HCT116 (cell line): ENCODE measurements at regions not wholly inside any gene's neighbourhood (a gene's known extent, or its start where the extent isn't known, plus 50 kb on each side); places are given as distances from the start of the nearest gene placed in this dataset.

Experiments used
- ATAC-seq: fragments of 200-7000 bp; cut with Tn5 transposase; 2 replicates; pipeline ENCODE4 v1.9.1; 2020; ENCODE audit warnings: mild to moderate bottlenecking, moderate library complexity
- BruUV-seq: library from RNA; stranded (reverse); fragments of 400-500 nt; replicated peaks from 2 replicates; lab custom pipeline; 2021; lab: Mats Ljungman, UMichigan
- CTCF ChIA-PET: fragments of 300-600 bp; sonication (Branson Sonifier 250); formaldehyde crosslinking; loops from one replicate; lab custom pipeline; 2021; ENCODE audit warnings: antibody characterized with exemption; lab: Charles Lee
- POLR2A ChIA-PET: fragments of 300-600, 350-600 bp; sonication (Branson Sonifier 250); formaldehyde crosslinking; loops from one replicate; lab custom pipeline; 2021; ENCODE audit warnings: antibody characterized with exemption; lab: Charles Lee
- RAD21 ChIA-PET, 2 experiments: fragments of 300-600 bp; sonication (Branson Sonifier 250); formaldehyde crosslinking; loops; one replicate each; lab custom pipeline; 2023; ENCODE audit warnings: low total read pairs in 2 of 2; ENCODE audit not compliant: uncharacterized antibody in 2 of 2, unreplicated experiment in 2 of 2, low non-redundant PET in 1 of 2; lab: Charles Lee
- DNase-seq: peaks from one replicate; pipeline ENCODE4 v3.0.0-alpha.2; 2010; ENCODE audit warnings: low read depth, low spot score
- H2AFZ ChIP-seq: fragments of 200-600 bp; shearing (Covaris generic), sonication (generic); 2 replicates; pipeline ENCODE4 v1.6.1; 2017; ENCODE audit warnings: low read depth, mixed run types, mixed read lengths, antibody characterized with exemption, low read length; ENCODE audit not compliant: poor library complexity, severe bottlenecking
- H3K27ac ChIP-seq: 2 replicates; pipeline ENCODE4 v1.5.1; 2012; ENCODE audit warnings: low read depth, low read length
- H3K27me3 ChIP-seq: fragments of 200-600 bp; sonication (generic); 2 replicates; pipeline ENCODE4 v1.6.1; 2016; ENCODE audit warnings: mixed run types, low read length, mixed read lengths; ENCODE audit not compliant: insufficient read depth
- H3K36me3 ChIP-seq, 2 experiments: fragments of 200-500 bp in 1 of 2; fragments of 200-600 bp in 1 of 2; sonication (Bioruptor generic) in 1 of 2; sonication (generic) in 1 of 2; 2 replicates each; pipeline versions ENCODE4 v1.5.1 to v1.6.1; 2014 to 2016; ENCODE audit warnings: low read length in 2 of 2, inconsistent platforms in 1 of 2, mixed read lengths in 1 of 2, mixed run types in 1 of 2; ENCODE audit not compliant: insufficient read depth in 2 of 2, control insufficient read depth in 1 of 2
- H3K4me1 ChIP-seq, 2 experiments: fragments of 200-600 bp in 1 of 2; sonication (generic) in 1 of 2; 2 replicates each; pipeline versions ENCODE4 v1.5.1 to v1.6.1; 2012 to 2017; ENCODE audit warnings: low read length in 2 of 2, inconsistent platforms in 1 of 2, mild to moderate bottlenecking in 1 of 2, mixed read lengths in 1 of 2, mixed run types in 1 of 2, moderate library complexity in 1 of 2; ENCODE audit not compliant: insufficient read depth in 2 of 2, control insufficient read depth in 1 of 2
- H3K4me2 ChIP-seq: fragments of 200-600 bp; sonication (generic); 2 replicates; pipeline ENCODE4 v1.6.1; 2017; ENCODE audit warnings: mixed run types, low read length, mixed read lengths
- H3K4me3 ChIP-seq, 2 experiments: fragments of 200-600 bp in 1 of 2; sonication (generic) in 1 of 2; replicated peaks in 1 of 2; 2 replicates each; pipeline ENCODE4 v1.5.1; 2011 to 2016; ENCODE audit warnings: low read length in 2 of 2, control low read depth in 1 of 2, low read depth in 1 of 2, mild to moderate bottlenecking in 1 of 2, mixed read lengths in 1 of 2, mixed run types in 1 of 2
- H3K79me2 ChIP-seq: fragments of 200-600 bp; sonication (generic); 2 replicates; pipeline ENCODE4 v1.6.1; 2017; ENCODE audit warnings: mild to moderate bottlenecking, mixed run types, low read length, moderate library complexity, mixed read lengths; ENCODE audit not compliant: insufficient read depth
- H3K9ac ChIP-seq: fragments of 200-600 bp; sonication (generic); 2 replicates; pipeline ENCODE4 v1.6.1; 2016; ENCODE audit warnings: low read length, mixed read lengths
- H3K9me2 ChIP-seq: fragments of 200-600 bp; sonication (generic), shearing (Covaris generic); 2 replicates; pipeline ENCODE4 v1.6.1; 2017; ENCODE audit warnings: mixed run types, mild to moderate bottlenecking, moderate library complexity; ENCODE audit not compliant: insufficient read depth
- H3K9me3 ChIP-seq, 2 experiments: fragments of 200-500 bp in 1 of 2; fragments of 200-600 bp in 1 of 2; sonication (Bioruptor generic) in 1 of 2; sonication (generic) in 1 of 2; 2 replicates each; pipeline ENCODE4 v1.6.1; 2014 to 2017; ENCODE audit warnings: low read length in 2 of 2, mixed read lengths in 2 of 2, inconsistent platforms in 1 of 2, low read depth in 1 of 2, mild to moderate bottlenecking in 1 of 2, mixed run types in 1 of 2, moderate library complexity in 1 of 2; ENCODE audit not compliant: control insufficient read depth in 1 of 2, insufficient read depth in 1 of 2
- H4K20me1 ChIP-seq: fragments of 200-600 bp; sonication (generic), shearing (Covaris generic); 2 replicates; pipeline ENCODE4 v1.6.1; 2017; ENCODE audit warnings: mixed run types, mild to moderate bottlenecking, moderate library complexity; ENCODE audit not compliant: insufficient read depth
- ELF1 ChIP-seq: IDR thresholded peaks from 2 replicates; pipeline ENCODE4 v1.6.1; 2012; ENCODE audit warnings: low read depth, borderline replicate concordance
- EZH2phosphoT487 ChIP-seq: fragments of 200-600 bp; IDR thresholded peaks from 2 replicates; pipeline ENCODE4 v1.6.1; 2018; ENCODE audit warnings: antibody characterized with exemption, borderline replicate concordance
- POLR2A ChIP-seq: IDR thresholded peaks from 2 replicates; pipeline ENCODE4 v1.7.0; 2011; ENCODE audit warnings: borderline replicate concordance; ENCODE audit not compliant: insufficient read depth, insufficient read length; ENCODE audit errors: extremely low read depth
- SP1 ChIP-seq: IDR thresholded peaks from 2 replicates; pipeline ENCODE4 v1.6.1; 2012; ENCODE audit warnings: low read depth
- SRF ChIP-seq: IDR thresholded peaks from 2 replicates; pipeline ENCODE4 v1.6.1; 2012; ENCODE audit warnings: low read depth
- TCF7L2 ChIP-seq: IDR thresholded peaks from 2 replicates; pipeline ENCODE4 v1.7.0; 2011; ENCODE audit warnings: borderline replicate concordance, inconsistent platforms; ENCODE audit not compliant: insufficient read depth, insufficient read length; ENCODE audit errors: extremely low read depth
- ZBTB33 ChIP-seq: IDR thresholded peaks from 2 replicates; pipeline ENCODE4 v1.6.1; 2011; ENCODE audit warnings: mild to moderate bottlenecking, low read length, moderate library complexity; ENCODE audit not compliant: insufficient replicate concordance; ENCODE audit errors: extremely low read depth
- ZFX ChIP-seq: fragments of 450-650 bp; IDR thresholded peaks from 2 replicates; pipeline ENCODE4 v1.6.1; 2017
- intact Hi-C: fragments of 100-400 bp; cut with micrococcal nuclease; formaldehyde crosslinking; loops from 2 replicates; pipeline ENCODE4 v1.10.0; 2022
- TF ChIP-seq, protein P1 (sequence below): IDR thresholded peaks from 2 replicates; pipeline ENCODE4 v1.6.1; 2012; ENCODE audit warnings: low read depth
- TF ChIP-seq, protein P2 (sequence below): IDR thresholded peaks from 2 replicates; pipeline ENCODE4 v1.6.1; 2012

- ChIA-PET CTCF (no interaction called here), RAD21 (no interaction called here), POLR2A (no interaction called here)
- no TSS peak for BruUV-seq
- no peak overlapping the region for H3K4me3 ChIP-seq
- no peaks in the 10 kb centered on the region for H3K79me2 ChIP-seq
- H3K9me3 ChIP-seq = no peaks in the 10 kb centered on the region
- no peak overlapping the region for H3K27ac ChIP-seq
- TF ChIP-seq TCF7L2 (no peak), EZH2phosphoT487 (no peak), SRF (no peak), POLR2A (no peak), SP1 (no peak), ZFX (no peak), ZBTB33 (no peak), ELF1 (no peak)
- TF ChIP-seq, protein P1, sequence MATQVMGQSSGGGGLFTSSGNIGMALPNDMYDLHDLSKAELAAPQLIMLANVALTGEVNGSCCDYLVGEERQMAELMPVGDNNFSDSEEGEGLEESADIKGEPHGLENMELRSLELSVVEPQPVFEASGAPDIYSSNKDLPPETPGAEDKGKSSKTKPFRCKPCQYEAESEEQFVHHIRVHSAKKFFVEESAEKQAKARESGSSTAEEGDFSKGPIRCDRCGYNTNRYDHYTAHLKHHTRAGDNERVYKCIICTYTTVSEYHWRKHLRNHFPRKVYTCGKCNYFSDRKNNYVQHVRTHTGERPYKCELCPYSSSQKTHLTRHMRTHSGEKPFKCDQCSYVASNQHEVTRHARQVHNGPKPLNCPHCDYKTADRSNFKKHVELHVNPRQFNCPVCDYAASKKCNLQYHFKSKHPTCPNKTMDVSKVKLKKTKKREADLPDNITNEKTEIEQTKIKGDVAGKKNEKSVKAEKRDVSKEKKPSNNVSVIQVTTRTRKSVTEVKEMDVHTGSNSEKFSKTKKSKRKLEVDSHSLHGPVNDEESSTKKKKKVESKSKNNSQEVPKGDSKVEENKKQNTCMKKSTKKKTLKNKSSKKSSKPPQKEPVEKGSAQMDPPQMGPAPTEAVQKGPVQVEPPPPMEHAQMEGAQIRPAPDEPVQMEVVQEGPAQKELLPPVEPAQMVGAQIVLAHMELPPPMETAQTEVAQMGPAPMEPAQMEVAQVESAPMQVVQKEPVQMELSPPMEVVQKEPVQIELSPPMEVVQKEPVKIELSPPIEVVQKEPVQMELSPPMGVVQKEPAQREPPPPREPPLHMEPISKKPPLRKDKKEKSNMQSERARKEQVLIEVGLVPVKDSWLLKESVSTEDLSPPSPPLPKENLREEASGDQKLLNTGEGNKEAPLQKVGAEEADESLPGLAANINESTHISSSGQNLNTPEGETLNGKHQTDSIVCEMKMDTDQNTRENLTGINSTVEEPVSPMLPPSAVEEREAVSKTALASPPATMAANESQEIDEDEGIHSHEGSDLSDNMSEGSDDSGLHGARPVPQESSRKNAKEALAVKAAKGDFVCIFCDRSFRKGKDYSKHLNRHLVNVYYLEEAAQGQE = no peak
- TF ChIP-seq, protein P2, sequence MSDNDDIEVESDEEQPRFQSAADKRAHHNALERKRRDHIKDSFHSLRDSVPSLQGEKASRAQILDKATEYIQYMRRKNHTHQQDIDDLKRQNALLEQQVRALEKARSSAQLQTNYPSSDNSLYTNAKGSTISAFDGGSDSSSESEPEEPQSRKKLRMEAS = no peak
- no peak overlapping the region for H3K9ac ChIP-seq
- ATAC-seq = no peak
- H3K4me2 ChIP-seq = no peak overlapping the region
- H2AFZ ChIP-seq = no peak overlapping the region
- no peaks in the 10 kb centered on the region for H3K27me3 ChIP-seq
- no peaks in the 10 kb centered on the region for H3K36me3 ChIP-seq
- no peaks in the 10 kb centered on the region for H4K20me1 ChIP-seq
- no peaks in the 10 kb centered on the region for H3K9me2 ChIP-seq
- intact Hi-C loops = no loop called here
- no peak for DNase-seq
- no peaks in the 10 kb centered on the region for H3K4me1 ChIP-seq
Observed at GRCh38 chr3:18892756-18893155, 255.6 kb upstream of the KCNH8 start.
